Loucy (cell line): ENCODE measurements at regions not wholly inside any gene's neighbourhood (a gene's known extent, or its start where the extent isn't known, plus 50 kb on each side); places are given as distances from the start of the nearest gene placed in this dataset.
A peak's percentile ranks its signal among the peaks of the same experiment; 100 is the strongest.

Source experiments
- H2AFZ ChIP-seq: fragments of 200-600 bp; sonication (generic); 2 replicates; pipeline ENCODE4 v1.6.0; 2016; ENCODE audit warnings: antibody characterized with exemption, mild to moderate bottlenecking, low read length, moderate library complexity
- H3F3A ChIP-seq: fragments of 200-600 bp; 2 replicates; pipeline ENCODE4 v1.6.0; 2016; ENCODE audit warnings: antibody characterized with exemption, low read depth, mild to moderate bottlenecking
- H3K27me3 ChIP-seq: fragments of 200-600 bp; sonication (generic); 2 replicates; pipeline ENCODE4 v1.6.1; 2014; ENCODE audit warnings: low read length, mild to moderate bottlenecking; ENCODE audit not compliant: insufficient read depth, poor library complexity, severe bottlenecking
- H3K36me3 ChIP-seq: fragments of 200-600 bp; sonication (generic); 2 replicates; pipeline ENCODE4 v1.6.1; 2016; ENCODE audit warnings: low read length; ENCODE audit not compliant: insufficient read depth
- H3K4me1 ChIP-seq: fragments of 200-600 bp; sonication (generic); 2 replicates; pipeline ENCODE4 v1.5.1; 2014; ENCODE audit warnings: low read length, mild to moderate bottlenecking; ENCODE audit not compliant: insufficient read depth, poor library complexity, severe bottlenecking
- H3K4me2 ChIP-seq: fragments of 200-600 bp; sonication (generic); 2 replicates; pipeline ENCODE4 v1.6.0; 2014; ENCODE audit warnings: antibody characterized with exemption, low read length, low read depth, mild to moderate bottlenecking; ENCODE audit not compliant: poor library complexity, severe bottlenecking
- H3K4me3 ChIP-seq: fragments of 200-600 bp; sonication (generic); 2 replicates; pipeline ENCODE4 v1.5.1; 2014; ENCODE audit warnings: low read length, mild to moderate bottlenecking, mixed read lengths; ENCODE audit not compliant: poor library complexity, severe bottlenecking
- H3K79me2 ChIP-seq: fragments of 200-600 bp; sonication (generic); 2 replicates; pipeline ENCODE4 v1.6.1; 2014; ENCODE audit warnings: low read length; ENCODE audit not compliant: insufficient read depth
- H3K9ac ChIP-seq: fragments of 200-600 bp; sonication (generic); 2 replicates; pipeline ENCODE4 v1.6.0; 2014; ENCODE audit warnings: mild to moderate bottlenecking, low read depth, low read length, moderate library complexity; ENCODE audit not compliant: poor library complexity, severe bottlenecking
- H3K9me2 ChIP-seq: fragments of 200-600 bp; sonication (generic); replicated peaks from 2 replicates; pipeline ENCODE4 v1.6.1; 2016; ENCODE audit warnings: low read depth, low read length, mixed read lengths
- H3K9me3 ChIP-seq: fragments of 200-600 bp; sonication (generic); 2 replicates; pipeline ENCODE4 v1.6.1; 2014; ENCODE audit warnings: mild to moderate bottlenecking, antibody characterized with exemption, low read length, low read depth; ENCODE audit not compliant: insufficient read depth
- H4K20me1 ChIP-seq: fragments of 200-600 bp; sonication (generic); 2 replicates; pipeline ENCODE4 v1.6.0; 2014; ENCODE audit warnings: antibody characterized with exemption, low read length, mild to moderate bottlenecking; ENCODE audit not compliant: insufficient read depth, poor library complexity, severe bottlenecking
- CTCF ChIP-seq: fragments of 200-600 bp; sonication (generic); conservative IDR thresholded peaks from 2 replicates; pipeline ENCODE4 v1.5.1; 2014; ENCODE audit warnings: mild to moderate bottlenecking, antibody characterized with exemption, low read length
- EZH2phosphoT487 ChIP-seq: fragments of 200-600 bp; IDR thresholded peaks from 2 replicates; pipeline ENCODE4 v1.6.1; 2018; ENCODE audit warnings: antibody characterized with exemption, mild to moderate bottlenecking, moderate library complexity, borderline replicate concordance

DNA sequence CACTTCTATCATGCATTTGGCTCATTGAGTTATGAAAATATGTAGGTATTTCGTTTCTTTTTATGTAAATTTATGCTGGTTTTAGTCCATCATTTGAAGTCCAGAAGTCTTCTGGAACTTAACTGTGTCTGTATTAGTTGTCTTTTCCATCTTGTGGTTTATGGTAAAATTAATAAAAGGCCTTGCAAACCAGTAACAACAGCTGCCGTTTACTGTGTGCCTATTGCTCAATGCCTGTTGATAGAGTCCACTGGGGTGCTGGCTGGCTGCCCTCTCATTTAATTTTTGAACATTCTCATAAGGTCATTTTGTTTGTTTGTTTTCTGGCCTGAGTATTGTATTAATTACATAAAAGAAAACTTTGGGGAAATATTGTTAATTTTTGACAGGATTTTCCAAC lies 98.0 kb downstream of the NAA11 start:
- Histone ChIP-seq H4K20me1 (no peaks in the 10 kb centered on the region), H3K79me2 (no peaks in the 10 kb centered on the region), H3K27me3 (no peaks in the 10 kb centered on the region), H3K4me3 (no peak overlapping the region), H3K9me2 (no peaks in the 10 kb centered on the region), H3K36me3 (no peaks in the 10 kb centered on the region), H2AFZ (no peak overlapping the region), H3K9ac (no peak overlapping the region), H3F3A (peaks cover 10% of the 10 kb centered on the region), H3K9me3 (0 out of 2 replicates have a peak, but pooled peaks cover 7% of the 10 kb centered on the region), H3K4me2 (no peak overlapping the region), H3K4me1 (peaks cover 24% of the 10 kb centered on the region)
- TF ChIP-seq CTCF (no peak), EZH2phosphoT487 (no peak)

DNA sequence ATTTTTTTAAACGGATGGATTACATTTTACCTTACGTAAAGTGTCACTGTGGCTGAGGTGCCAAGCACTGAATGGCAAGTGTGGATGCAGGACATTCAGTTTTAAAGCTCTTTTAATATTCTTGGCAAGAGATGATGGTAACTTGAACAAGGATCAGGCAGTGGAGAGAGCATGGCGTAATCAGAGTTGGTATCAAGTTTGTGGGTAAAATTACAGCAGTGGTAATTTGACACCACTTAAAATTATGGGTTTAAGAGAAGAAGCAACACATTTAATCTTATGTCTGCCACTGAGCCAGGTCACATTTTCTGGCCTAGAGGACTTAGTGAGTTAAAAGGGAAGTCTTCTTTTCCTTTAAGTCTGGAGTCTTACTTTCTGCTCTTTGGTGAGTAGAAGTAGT lies 100.5 kb downstream of the NAA11 start:
- H2AFZ ChIP-seq = no peak overlapping the region
- 0 out of 2 replicates have a peak, but pooled peaks cover 7% of the 10 kb centered on the region for H3K9me3 ChIP-seq
- H3K4me3 ChIP-seq = no peak overlapping the region
- H3K9ac ChIP-seq = no peak overlapping the region
- H3K4me2 ChIP-seq = peak overlapping the region; percentile 39
- no peaks in the 10 kb centered on the region for H3K9me2 ChIP-seq
- peaks cover 10% of the 10 kb centered on the region for H3F3A ChIP-seq
- no peaks in the 10 kb centered on the region for H4K20me1 ChIP-seq
- TF ChIP-seq CTCF (no peak), EZH2phosphoT487 (no peak)
- no peaks in the 10 kb centered on the region for H3K79me2 ChIP-seq
- H3K27me3 ChIP-seq = no peaks in the 10 kb centered on the region
- no peaks in the 10 kb centered on the region for H3K36me3 ChIP-seq
- peaks cover 24% of the 10 kb centered on the region for H3K4me1 ChIP-seq

DNA sequence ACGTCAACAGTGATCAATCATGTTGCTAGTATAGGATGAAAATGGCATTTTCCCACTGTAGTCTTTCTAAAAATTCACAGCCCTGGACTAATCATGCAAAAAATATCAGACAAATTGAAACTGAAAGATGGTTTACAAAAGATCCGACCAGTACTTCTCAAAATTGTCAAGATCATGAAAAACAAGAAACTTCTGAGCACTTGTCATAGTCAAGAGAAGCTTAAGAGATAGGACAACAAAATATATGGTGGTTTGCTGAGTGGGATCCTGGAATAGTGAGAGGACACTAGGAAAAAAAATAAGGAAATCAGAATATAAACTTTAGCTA lies 101.1 kb downstream of the NAA11 start:
- Histone ChIP-seq H2AFZ (no peak overlapping the region), H3K9ac (no peak overlapping the region)

More for the DNA sequence above, 101.1 kb downstream of the NAA11 start:
- peaks cover 10% of the 10 kb centered on the region for H3F3A ChIP-seq
- no peaks in the 10 kb centered on the region for H3K9me2 ChIP-seq
- no peak overlapping the region for H3K4me3 ChIP-seq
- H3K9me3 ChIP-seq = 0 out of 2 replicates have a peak, but pooled peaks cover 7% of the 10 kb centered on the region
- no peaks in the 10 kb centered on the region for H4K20me1 ChIP-seq
- no peak for TF ChIP-seq CTCF
- TF ChIP-seq EZH2phosphoT487 = no peak
- peaks cover 24% of the 10 kb centered on the region for H3K4me1 ChIP-seq
- no peaks in the 10 kb centered on the region for H3K36me3 ChIP-seq
- no peak overlapping the region for H3K4me2 ChIP-seq
- no peaks in the 10 kb centered on the region for H3K79me2 ChIP-seq
- H3K27me3 ChIP-seq = no peaks in the 10 kb centered on the region
